Spleen (tissue), 7 donors: ENCODE measurements at regions not wholly inside any gene's neighbourhood (a gene's known extent, or its start where the extent isn't known, plus 50 kb on each side); places are given as distances from the start of the nearest gene placed in this dataset.

Source experiments
- POLR2A ChIP-seq, 3 donors: fragments of 450-650 bp; IDR thresholded peaks; one replicate each; pipeline ENCODE4 v1.5.1; 2017; ENCODE audit warnings: antibody characterized with exemption in 3 of 3, mild to moderate bottlenecking in 1 of 3
- POLR2AphosphoS5 ChIP-seq, 3 donors: sonication (generic); formaldehyde crosslinking; IDR thresholded peaks; one replicate each; pipeline ENCODE4 v1.5.1; 2017; ENCODE audit warnings: antibody characterized with exemption in 3 of 3
- TF ChIP-seq, protein P1 (sequence below), 11 experiments: fragments of 200-600 bp in 7 of 11; fragments of 450-650 bp in 4 of 11; sonication (generic) in 4 of 11; IDR thresholded peaks in 8 of 11; conservative IDR thresholded peaks in 3 of 11; 1 replicate in 7 of 11; 2 replicates in 4 of 11; pipeline versions ENCODE4 v1.4.0 to v1.8.0; 2016 to 2021; ENCODE audit warnings: antibody characterized with exemption in 11 of 11, inconsistent platforms in 4 of 11, mild to moderate bottlenecking in 1 of 11
- donor health status: DM: no; HTN: no; CAD: no; lungs with moderate emphysema.
- donor health status: DM: no; HTN: no; CAD: no.
- donor health status: DM: no; HTN: no; CAD: no.

DNA sequence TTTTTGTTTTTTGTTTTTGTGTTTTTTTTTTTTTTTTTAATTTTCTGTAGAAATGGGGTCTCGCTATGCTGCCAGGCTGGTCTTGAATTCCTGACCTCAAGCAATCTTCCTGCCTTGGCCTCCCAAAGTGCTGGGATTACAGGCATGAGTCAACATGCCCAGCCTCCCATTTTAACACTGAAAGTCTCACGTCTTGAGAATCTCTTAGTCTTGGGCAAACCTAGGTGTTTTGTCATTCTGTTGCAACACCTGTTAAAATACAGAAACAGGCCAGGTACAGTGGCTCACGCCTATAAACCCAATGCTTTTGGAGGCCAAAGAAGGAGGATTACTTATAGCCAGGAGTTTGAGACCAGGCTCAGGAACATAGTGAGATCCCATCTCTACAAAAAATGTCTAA lies 599.0 kb downstream of the TLR4 start:
- TF ChIP-seq, protein P1, sequence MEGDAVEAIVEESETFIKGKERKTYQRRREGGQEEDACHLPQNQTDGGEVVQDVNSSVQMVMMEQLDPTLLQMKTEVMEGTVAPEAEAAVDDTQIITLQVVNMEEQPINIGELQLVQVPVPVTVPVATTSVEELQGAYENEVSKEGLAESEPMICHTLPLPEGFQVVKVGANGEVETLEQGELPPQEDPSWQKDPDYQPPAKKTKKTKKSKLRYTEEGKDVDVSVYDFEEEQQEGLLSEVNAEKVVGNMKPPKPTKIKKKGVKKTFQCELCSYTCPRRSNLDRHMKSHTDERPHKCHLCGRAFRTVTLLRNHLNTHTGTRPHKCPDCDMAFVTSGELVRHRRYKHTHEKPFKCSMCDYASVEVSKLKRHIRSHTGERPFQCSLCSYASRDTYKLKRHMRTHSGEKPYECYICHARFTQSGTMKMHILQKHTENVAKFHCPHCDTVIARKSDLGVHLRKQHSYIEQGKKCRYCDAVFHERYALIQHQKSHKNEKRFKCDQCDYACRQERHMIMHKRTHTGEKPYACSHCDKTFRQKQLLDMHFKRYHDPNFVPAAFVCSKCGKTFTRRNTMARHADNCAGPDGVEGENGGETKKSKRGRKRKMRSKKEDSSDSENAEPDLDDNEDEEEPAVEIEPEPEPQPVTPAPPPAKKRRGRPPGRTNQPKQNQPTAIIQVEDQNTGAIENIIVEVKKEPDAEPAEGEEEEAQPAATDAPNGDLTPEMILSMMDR (IDR thresholded peaks at IDR 0.05 in 8 of 11, conservative IDR thresholded peaks at IDR 0.05 in 3 of 11): no peak
- no peak for TF ChIP-seq POLR2A (IDR thresholded peaks at IDR 0.05)
- no peak for TF ChIP-seq POLR2AphosphoS5 (IDR thresholded peaks at IDR 0.05)
